Neural crest cell (in vitro differentiated cells): ENCODE measurements at regions not wholly inside any gene's neighbourhood (a gene's known extent, or its start where the extent isn't known, plus 50 kb on each side); places are given as distances from the start of the nearest gene placed in this dataset.

ENCODE experiments used
- DNase-seq: peaks from one replicate; pipeline ENCODE4 v3.0.0; 2021; ENCODE audit warnings: low read depth, mixed read lengths, low spot score
- H3K27ac Mint-ChIP-seq: one replicate; pipeline ENCODE4 v1.8.0; 2021; ENCODE audit warnings: mild to moderate bottlenecking, mixed read lengths; ENCODE audit not compliant: unreplicated experiment
- H3K27me3 Mint-ChIP-seq: 2 replicates; pipeline ENCODE4 v1.8.0; 2021; ENCODE audit warnings: low read depth, mild to moderate bottlenecking, mixed read lengths
- H3K36me3 Mint-ChIP-seq: 2 replicates; pipeline ENCODE4 v1.8.0; 2021; ENCODE audit warnings: low read depth, mild to moderate bottlenecking, mixed read lengths
- H3K4me1 Mint-ChIP-seq: 2 replicates; pipeline ENCODE4 v1.8.0; 2021; ENCODE audit warnings: mixed read lengths
- H3K4me3 Mint-ChIP-seq: one replicate; pipeline ENCODE4 v1.8.0; 2021; ENCODE audit warnings: mild to moderate bottlenecking, mixed read lengths
- H3K9me3 Mint-ChIP-seq: 2 replicates; pipeline ENCODE4 v1.8.0; 2021; ENCODE audit warnings: mixed read lengths
- CTCF ChIP-seq: fragments of 200-600 bp; sonication (generic); conservative IDR thresholded peaks from 2 replicates; pipeline ENCODE4 v1.5.0; 2021; ENCODE audit warnings: antibody characterized with exemption, mild to moderate bottlenecking

GRCh38 chrX:140190441-140191108 lies 225.3 kb upstream of the CXorf66 start:
- Mint-ChIP-seq H3K9me3 (no peaks in the 10 kb centered on the region), H3K27me3 (no peaks in the 10 kb centered on the region), H3K4me3 (no peak overlapping the region), H3K36me3 (no peaks in the 10 kb centered on the region), H3K27ac (no peak overlapping the region), H3K4me1 (peaks cover 24% of the 10 kb centered on the region)
- no peak for TF ChIP-seq CTCF
- no peak for DNase-seq

- Mint-ChIP-seq H3K4me1 (peaks cover 23% of the 10 kb centered on the region), H3K9me3 (peaks cover 2% of the 10 kb centered on the region)
- TF ChIP-seq CTCF: no peak
Observed at GRCh38 chrX:140180585-140180984, 215.3 kb upstream of the CXorf66 start.

GRCh38 chrX:140177821-140178220 lies 212.5 kb upstream of the CXorf66 start:
- peaks cover 2% of the 10 kb centered on the region for H3K9me3 Mint-ChIP-seq
- no peaks in the 10 kb centered on the region for H3K36me3 Mint-ChIP-seq
- no peak for TF ChIP-seq CTCF
- no peak overlapping the region for H3K4me3 Mint-ChIP-seq
- no peak overlapping the region for H3K27ac Mint-ChIP-seq
- DNase-seq: no peak
- H3K27me3 Mint-ChIP-seq: peaks cover 9% of the 10 kb centered on the region
- peaks cover 31% of the 10 kb centered on the region for H3K4me1 Mint-ChIP-seq

More at GRCh38 chrX:140180585-140180984, 215.3 kb upstream of the CXorf66 start:
- peaks cover 7% of the 10 kb centered on the region for H3K27me3 Mint-ChIP-seq
- no peak overlapping the region for H3K27ac Mint-ChIP-seq
- no peaks in the 10 kb centered on the region for H3K36me3 Mint-ChIP-seq
- DNase-seq: no peak
- H3K4me3 Mint-ChIP-seq: no peak overlapping the region

GRCh38 chrX:140172401-140172800 lies 207.1 kb upstream of the CXorf66 start:
- TF ChIP-seq CTCF: no peak
- Mint-ChIP-seq H3K27me3 (peaks cover 3% of the 10 kb centered on the region), H3K4me1 (peaks cover 10% of the 10 kb centered on the region), H3K27ac (no peak overlapping the region), H3K9me3 (peaks cover 10% of the 10 kb centered on the region), H3K36me3 (peaks cover 5% of the 10 kb centered on the region), H3K4me3 (no peak overlapping the region)
- no peak for DNase-seq

- Mint-ChIP-seq H3K9me3 (peaks cover 8% of the 10 kb centered on the region), H3K36me3 (peaks cover 5% of the 10 kb centered on the region), H3K27ac (no peak overlapping the region), H3K4me3 (no peak overlapping the region), H3K27me3 (no peaks in the 10 kb centered on the region), H3K4me1 (peaks cover 8% of the 10 kb centered on the region)
- DNase-seq: no peak
- no peak for TF ChIP-seq CTCF
Observed at GRCh38 chrX:140167551-140167950, 202.2 kb upstream of the CXorf66 start.
